Suppressor macrophage (primary cell): ENCODE measurements at regions not wholly inside any gene's neighbourhood (a gene's known extent, or its start where the extent isn't known, plus 50 kb on each side); places are given as distances from the start of the nearest gene placed in this dataset.
A peak's percentile ranks its signal among the peaks of the same experiment; 100 is the strongest.

Experiments
- DNase-seq, 4 experiments: peaks; one replicate each; pipeline ENCODE4 v3.0.0-alpha.2; 2020 to 2022

- DNase-seq = no peak
Observed at GRCh38 chr18:39772155-39772919, 2182.7 kb upstream of the PIK3C3 start.

- DNase-seq = no peak
Observed at GRCh38 chr18:39770399-39770798, 2184.6 kb upstream of the PIK3C3 start.

GRCh38 chr18:39764873-39765272 is 2190.2 kb upstream of the PIK3C3 start:
- DNase-seq = no peak

GRCh38 chr18:39761273-39761672 is 2193.8 kb upstream of the PIK3C3 start:
- DNase-seq = no peak

- DNase-seq = no peak
Observed at GRCh38 chr18:39759926-39760325, 2194.3 kb upstream of the CELF4 start.

GRCh38 chr18:39753178-39753577 is 2187.6 kb upstream of the CELF4 start:
- no peak for DNase-seq

GRCh38 chr18:39752351-39752750 is 2186.8 kb upstream of the CELF4 start:
- DNase-seq = no peak

GRCh38 chr18:39751921-39752320 is 2186.3 kb upstream of the CELF4 start:
- no peak for DNase-seq

GRCh38 chr18:39751161-39751560 is 2185.6 kb upstream of the CELF4 start:
- DNase-seq = no peak

GRCh38 chr18:39749154-39749553 is 2183.6 kb upstream of the CELF4 start:
- DNase-seq = no peak

- DNase-seq = no peak
Observed at GRCh38 chr18:39748727-39749126, 2183.1 kb upstream of the CELF4 start.

GRCh38 chr18:39746201-39746600 is 2180.6 kb upstream of the CELF4 start:
- DNase-seq = no peak

GRCh38 chr18:39743463-39743862 is 2177.9 kb upstream of the CELF4 start:
- no peak for DNase-seq

- no peak for DNase-seq
Observed at GRCh38 chr18:39741755-39742466, 2176.3 kb upstream of the CELF4 start.

GRCh38 chr18:39737869-39738268 is 2172.3 kb upstream of the CELF4 start:
- DNase-seq = no peak

GRCh38 chr18:39732918-39733317 is 2167.3 kb upstream of the CELF4 start:
- DNase-seq = no peak

GRCh38 chr18:39730606-39731005 is 2165.0 kb upstream of the CELF4 start:
- no peak for DNase-seq

- no peak for DNase-seq
Observed at GRCh38 chr18:39724652-39725051, 2159.1 kb upstream of the CELF4 start.

- DNase-seq = no peak
Observed at GRCh38 chr18:39721712-39722111, 2156.1 kb upstream of the CELF4 start.

- no peak for DNase-seq
Observed at GRCh38 chr18:39713961-39714360, 2148.4 kb upstream of the CELF4 start.

GRCh38 chr18:39711701-39712100 is 2146.1 kb upstream of the CELF4 start:
- DNase-seq = no peak

GRCh38 chr18:39705362-39705761 is 2139.8 kb upstream of the CELF4 start:
- DNase-seq = no peak

GRCh38 chr18:39702888-39703287 is 2137.3 kb upstream of the CELF4 start:
- DNase-seq = peak; percentile 32 to 67 (median 47)

GRCh38 chr18:39701839-39702238 is 2136.2 kb upstream of the CELF4 start:
- DNase-seq = no peak
